IPS DF 19.7 (cell line): ENCODE measurements at regions not wholly inside any gene's neighbourhood (a gene's known extent, or its start where the extent isn't known, plus 50 kb on each side); places are given as distances from the start of the nearest gene placed in this dataset.
"Not testable (repeated sequence)": the region's sequence is repeated elsewhere in the genome, so short reads cannot be mapped to it uniquely, and the experiment has no call there.

Experiments used
- DNase-seq: peaks from one replicate; pipeline ENCODE4 v3.0.0-alpha.2; 2013; ENCODE audit warnings: low read depth, low spot score

DNA sequence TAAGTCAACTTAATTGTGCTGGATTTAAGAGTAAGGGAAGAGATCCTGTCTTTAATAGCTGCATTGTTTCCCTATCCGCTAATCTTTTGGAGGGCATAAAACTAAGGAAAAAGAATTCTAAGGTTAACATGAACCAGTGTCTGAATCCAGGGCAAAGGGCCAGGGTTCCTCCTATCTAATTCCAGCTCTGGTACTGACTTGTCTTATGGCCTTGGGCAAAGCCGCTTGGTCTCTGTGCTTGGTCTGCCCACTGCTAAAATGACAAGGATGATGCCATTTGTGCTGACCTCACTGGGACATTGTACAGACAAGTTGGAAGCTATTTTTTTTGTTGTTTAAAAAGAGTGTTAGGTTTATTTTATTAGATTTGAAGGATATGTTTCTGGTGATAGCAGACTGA, 334.7 kb upstream of the PIK3R1 start:
- DNase-seq: no peak

DNA sequence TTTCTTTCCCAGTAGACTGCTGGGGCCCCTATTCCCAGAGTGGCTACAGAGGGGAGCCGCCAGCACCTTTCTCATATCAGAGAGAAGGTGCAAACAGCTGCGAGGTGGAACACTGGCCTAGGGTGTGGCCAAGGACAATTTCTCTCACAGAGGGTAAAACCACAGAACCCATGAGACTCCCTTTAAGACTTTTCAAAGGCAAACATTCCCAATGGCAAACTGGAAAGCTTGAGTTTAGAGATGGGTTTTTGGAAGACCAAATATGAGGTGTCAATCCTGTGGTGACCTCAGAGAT, 335.1 kb upstream of the PIK3R1 start:
- no peak for DNase-seq

DNA sequence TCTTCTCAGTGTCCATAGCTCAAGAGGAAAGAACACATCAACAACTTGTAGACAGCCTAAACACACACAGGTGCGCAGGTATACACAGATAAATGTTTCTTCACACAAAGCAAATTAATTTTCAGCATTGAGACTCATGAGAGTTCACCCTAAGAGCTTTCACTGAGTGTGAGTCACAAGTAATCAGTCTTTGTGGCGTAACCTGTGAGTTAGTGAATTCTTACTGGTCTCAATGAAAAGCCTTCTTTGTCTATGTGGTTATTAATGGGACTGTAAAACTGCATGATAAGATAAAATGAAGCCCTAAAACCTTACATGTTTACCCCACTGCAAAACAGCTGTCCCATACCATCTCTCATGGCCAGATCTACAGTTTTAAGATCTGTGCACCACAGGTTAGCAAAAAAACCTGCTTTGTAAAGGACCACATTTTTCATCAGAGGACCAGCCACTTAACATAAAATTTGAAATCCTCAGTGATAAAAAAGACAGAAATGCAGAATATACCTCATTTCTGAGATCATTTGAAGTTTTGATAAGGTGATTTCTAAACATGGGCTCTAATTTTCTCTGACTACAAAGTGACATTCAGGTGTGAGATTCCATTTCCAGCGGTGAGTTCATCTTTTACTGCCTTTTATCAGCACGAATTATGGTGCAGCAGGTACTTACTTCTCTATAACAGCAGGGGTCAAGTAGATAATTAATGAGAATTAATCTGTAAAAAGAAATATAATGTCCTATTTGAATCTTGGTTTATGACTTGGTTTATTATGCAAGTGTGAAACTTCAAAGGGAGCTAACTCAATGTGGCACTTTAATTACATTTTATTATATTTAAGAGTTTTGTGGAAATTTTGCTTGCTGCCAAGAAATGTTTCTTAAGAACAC, 335.7 kb upstream of the PIK3R1 start:
- no peak for DNase-seq

DNA sequence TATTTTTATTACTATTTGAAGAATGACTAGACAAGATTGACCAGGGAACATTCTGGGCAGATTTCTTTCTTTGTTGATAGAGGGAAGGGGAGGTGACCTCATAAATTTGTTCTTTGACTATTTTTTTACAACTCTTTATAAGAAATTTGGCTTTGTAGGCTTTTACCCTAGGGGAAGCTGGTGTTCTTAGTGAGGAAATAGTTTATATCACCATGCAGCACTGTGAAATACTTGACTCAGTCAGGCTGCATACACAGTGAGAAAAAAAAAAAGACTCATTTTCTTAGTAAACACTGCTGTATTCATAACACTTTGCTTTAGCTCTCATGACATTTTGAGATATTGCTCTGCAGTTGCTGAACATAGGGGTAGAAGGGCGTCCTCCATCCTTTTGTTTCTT, 336.6 kb upstream of the PIK3R1 start:
- no peak for DNase-seq

DNA sequence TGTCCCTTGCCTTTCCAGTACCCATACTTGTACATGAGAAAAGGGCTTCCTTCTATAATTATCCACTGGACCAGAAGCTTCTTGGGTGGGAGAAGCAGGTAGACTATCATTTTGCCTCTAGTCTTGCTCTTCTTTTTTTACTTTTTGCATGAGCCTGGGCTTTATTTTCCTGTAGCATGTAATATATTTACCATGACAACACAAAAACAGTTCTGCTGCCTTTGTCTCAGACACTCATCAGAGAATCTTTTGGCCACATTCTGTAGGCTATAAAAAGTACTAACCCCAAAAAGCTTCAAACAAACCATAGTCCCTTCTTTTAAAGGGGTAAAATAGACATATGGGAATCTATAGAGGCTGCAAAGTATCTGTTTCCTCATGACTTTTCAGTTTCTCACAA, 339.2 kb upstream of the PIK3R1 start:
- DNase-seq: no peak

DNA sequence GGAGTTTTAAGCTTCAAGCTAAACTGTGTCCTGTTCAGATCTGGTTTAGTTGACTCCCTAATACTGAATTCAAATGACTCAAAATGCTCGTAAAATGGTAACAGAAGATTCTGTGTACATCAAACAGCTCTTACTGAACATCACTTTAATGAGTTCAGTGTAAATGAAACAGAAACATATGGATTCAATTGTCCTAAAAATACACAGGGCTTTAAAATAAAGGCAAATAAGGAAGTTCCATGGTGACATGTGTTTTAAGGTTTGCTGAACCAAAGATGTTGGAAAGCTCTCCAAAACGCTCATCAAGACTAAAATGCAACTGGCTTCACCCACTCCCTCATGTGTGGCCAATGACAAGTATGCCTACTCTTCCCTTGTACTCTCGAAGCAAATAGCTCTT, 340.0 kb upstream of the PIK3R1 start:
- DNase-seq: no peak

DNA sequence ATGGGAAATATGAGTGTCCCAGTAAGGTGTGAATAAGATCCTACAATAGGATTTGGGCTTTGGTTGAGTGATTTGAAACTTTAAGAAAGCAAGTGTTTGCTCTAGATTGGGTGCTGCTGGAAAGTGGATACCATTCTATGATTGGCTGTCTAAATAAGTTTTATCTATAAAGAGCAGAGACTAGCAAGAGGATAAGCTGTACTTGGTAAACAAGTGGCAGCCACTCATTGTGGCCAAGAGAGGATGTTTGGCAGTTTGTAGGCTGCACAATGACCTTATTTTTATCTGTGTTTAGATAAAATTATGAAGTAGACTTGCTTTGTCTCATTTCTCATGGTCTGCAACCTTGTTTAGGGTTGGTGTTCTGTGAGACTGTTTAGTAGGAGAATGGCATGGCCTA, 341.6 kb upstream of the PIK3R1 start:
- DNase-seq: no peak

DNA sequence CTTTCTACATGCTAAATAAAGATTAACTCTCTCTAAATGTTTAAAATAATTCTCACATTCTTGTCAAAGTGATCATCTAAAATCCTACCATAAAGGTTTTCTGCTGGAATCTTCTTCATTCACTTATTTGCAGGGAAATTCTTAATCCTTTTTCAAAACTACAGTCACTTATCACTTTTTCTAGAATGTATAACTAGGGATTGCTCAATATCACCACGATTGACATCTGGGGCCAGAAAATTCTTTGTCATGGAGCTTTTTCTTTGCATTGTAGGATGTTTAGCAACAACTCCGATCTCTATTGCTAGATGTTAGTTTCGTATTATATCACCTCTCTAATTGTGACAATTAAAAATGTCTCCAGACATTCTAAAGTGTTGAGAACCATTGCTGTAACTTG, 344.9 kb upstream of the PIK3R1 start:
- no peak for DNase-seq

DNA sequence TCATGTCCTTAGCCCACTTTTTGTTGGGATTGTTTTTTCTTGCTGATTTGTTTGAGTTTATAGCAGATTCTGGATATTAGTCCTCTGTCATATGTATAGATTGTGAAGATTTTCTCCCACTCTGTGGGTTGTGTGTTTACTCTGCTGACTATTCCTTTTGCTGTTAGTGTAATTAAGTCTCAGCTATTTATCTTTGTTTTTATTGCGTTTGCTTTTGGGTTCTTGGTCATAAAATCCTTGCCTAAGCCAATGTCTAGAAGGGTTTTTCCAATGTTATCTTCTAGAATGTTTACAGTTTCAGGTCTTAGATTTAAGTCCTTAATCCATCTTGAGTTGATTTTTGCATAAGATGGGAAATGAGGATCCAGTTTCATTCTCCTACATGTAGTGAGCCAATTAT, 351.2 kb upstream of the PIK3R1 start:
- DNase-seq: not testable (repeated sequence)

DNA sequence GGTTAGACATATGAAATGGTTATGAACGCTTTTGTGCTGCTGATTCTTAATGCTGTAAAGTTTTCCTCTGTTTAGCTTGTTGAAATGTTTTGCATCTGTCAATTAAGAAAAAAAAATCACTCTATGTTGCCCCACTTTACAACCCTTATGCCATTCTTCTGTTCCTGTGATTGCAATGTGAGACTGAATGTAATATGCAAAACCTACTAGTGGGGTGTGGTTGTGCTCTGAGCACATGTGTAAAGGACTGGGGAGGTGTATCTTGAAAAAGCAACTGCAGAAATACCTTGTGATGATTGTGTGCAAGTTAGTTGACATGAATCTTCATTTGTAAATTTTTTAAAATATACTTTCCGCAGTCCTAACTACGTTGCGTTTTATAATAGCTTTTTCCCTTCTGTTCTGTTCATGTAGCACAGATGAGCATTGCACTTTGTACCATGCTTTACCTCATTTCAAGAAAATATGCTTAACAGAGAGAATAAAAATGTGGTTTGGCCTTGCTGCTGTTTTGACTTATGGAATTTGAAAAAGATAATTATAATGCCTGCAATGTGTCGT, 357.0 kb upstream of the PIK3R1 start:
- no peak for DNase-seq

DNA sequence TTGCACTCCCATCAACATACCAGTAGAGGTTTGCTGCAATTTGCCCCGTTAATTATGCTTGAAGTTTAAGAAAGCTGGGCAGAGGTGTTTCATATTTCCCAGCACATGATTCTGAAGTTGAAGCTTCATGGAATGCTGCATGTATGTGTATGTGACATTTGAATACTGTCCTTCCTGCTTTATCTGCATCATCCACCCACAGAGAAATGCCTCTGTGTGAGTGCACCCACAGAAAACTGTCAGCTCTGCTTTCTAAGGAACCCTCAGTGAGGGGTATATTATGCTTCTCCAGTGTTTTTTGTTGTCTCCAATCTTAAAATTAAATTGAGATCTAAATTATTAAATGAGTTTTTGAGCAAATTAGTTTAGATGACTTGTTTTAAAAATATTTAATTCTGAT, 358.1 kb upstream of the PIK3R1 start:
- no peak for DNase-seq

DNA sequence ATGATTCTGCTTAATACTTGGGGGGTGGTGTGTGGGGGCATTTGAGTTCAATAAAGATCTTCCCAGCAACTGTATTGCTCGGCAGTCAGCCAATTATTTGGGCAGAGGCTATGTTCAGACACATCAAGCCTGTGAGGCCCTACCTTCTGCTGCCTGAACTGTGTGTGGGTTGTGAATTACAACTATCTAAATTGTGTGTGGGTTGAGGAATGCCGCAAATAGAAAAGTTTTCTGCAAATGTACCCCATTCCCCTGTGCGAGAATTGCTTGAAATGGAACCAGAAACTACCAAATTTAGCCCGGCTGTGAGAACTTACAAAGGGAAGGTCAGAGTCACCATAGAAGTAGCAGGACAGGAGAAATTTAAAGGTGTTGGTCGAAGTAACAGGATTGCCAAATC, 360.0 kb upstream of the PIK3R1 start:
- DNase-seq: no peak

DNA sequence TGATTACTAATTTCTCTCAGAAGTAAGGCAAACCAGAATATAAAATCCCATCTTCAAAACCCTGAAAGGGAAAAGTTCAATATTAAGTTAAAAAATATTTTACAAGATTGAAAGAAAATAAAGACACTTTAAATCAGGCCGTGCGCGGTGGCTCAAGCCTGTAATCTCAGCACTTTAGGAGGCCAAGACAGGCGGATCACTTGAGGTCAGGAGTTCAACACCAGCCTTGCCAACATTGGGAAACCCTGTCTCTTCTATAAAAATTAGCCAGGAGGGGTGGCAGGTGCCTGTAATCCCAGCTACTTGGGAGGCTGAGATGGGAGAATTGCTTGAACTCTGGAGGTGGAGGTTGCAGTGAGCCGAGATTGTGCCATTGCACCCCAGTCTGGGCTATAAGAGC, 364.6 kb upstream of the PIK3R1 start:
- DNase-seq: not testable (repeated sequence)

DNA sequence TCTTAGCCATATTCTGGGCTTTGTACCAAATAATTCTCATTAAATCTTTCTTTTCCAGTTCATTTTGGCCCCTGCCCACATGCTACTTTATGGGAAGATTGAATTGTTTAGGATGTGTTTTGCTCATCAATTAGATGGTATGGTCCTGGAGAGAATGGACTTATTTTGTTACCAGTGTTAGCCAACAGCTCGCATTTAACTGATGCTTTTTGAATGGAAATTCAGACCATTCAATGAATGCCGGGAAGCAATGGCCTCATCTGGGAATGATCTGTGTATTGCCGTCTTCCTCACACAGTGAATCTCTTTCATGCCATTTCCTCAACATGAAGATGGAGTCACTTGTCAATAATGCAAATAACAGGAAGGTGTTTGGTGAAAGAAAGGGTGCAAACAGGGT, 370.6 kb upstream of the PIK3R1 start:
- peak; percentile 17 for DNase-seq

DNA sequence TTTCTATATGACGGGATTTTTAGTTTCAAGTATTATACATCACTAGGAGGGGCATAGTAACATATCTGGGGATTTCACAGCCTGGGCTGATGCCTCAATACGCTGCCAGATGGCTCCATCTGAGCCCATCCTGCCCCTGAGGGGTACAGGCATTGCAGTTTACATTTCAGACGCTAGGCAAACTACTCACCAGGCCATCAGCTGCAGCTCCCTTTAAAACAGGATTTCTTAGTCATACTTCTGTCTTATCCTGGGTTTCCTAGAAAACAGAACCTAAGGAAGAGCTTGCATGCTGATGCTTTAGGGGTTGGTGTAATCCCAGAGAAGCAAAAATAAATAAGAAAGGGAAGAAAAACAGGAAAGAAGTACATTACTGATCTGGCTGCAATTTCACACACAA, 372.8 kb upstream of the PIK3R1 start:
- peak; percentile 25 for DNase-seq

DNA sequence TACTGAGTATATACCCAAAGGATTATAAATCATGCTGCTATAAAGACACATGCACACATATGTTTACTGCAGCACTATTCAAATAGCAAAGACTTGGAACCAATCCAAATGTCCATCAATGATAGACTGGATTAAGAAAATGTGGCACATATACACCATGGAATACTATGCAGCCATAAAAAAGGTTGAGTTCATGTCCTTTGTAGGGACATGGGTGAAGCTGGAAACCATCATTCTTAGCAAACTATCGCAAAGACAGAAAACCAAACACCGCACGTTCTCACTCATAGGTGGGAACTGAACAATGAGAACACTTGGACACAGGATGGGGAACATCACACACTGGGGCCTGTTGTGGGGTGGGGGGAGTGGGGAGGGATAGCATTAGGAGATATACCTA, 378.3 kb upstream of the PIK3R1 start:
- DNase-seq: not testable (repeated sequence)

DNA sequence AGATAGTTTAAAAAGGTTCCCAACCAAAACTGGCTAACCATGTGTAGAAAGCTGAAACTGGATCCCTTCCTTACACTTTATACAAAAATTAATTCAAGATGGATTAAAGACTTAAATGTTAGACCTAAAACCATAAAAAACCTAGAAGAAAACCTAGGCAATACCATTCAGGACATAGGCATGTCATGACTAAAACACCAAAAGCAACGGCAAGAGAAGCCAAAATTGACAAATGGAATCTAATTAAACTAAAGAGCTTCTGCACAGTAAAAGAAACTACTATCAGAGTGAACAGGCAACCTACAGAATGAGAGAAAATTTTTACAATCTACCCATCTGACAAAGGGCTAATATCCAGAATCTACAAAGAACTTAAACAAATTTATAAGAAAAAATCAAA, 379.1 kb upstream of the PIK3R1 start:
- not testable (repeated sequence) for DNase-seq

DNA sequence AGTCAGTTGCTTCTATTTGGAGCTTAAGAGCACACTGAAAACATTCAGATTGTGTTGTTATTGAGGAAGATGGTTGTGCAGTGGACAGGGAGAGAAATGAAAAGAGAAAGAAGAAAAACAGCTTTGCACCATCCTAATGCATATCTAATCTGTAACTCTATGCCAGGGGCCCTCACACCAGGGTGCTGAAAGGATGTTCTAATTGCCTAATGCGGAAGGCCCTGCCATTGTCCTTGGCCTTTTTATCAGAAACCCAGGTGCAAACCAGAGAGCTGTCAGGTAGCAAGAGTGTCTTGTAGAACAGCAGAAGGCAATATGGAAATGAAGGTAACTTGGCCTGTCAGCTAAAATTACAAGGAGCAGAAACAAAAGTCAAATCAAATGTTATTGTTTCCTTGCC, 384.5 kb upstream of the PIK3R1 start:
- DNase-seq: no peak

DNA sequence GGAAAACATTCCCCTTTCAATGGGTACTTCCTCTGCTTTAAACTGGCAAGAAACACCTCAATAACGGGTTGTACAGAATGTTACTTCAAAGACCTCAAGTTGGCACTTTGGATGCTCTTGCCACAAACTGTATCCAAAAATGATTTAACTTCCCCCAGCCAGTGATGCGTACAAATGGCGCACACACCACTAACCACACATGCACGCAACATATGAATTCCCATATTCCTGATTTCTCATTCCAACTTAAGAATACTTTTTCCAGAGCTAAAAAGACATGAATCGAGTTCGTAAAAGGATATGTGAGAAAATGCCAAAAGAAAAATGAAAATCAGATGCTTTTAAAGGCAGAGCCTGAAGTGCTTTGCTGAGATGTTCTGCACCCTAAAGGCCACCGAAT, 388.0 kb upstream of the PIK3R1 start:
- no peak for DNase-seq

DNA sequence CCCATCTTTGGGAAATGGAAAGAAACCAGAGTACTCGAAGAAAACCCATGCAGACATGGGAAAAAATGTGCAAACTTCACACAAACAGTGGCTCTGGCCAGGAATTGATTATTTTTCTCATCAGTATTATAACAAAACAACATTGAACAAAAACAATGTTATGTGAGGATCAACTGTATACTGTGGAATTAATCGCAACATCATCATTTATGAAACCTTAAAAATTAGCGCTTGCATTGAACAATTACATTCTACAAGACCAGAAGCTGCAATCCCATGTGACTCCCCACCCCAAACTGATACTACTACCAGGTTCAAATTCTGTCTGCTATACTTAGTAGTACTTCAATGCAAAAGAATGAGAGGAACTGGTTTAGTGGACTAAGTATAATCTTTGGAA, 390.7 kb upstream of the PIK3R1 start:
- DNase-seq: no peak

DNA sequence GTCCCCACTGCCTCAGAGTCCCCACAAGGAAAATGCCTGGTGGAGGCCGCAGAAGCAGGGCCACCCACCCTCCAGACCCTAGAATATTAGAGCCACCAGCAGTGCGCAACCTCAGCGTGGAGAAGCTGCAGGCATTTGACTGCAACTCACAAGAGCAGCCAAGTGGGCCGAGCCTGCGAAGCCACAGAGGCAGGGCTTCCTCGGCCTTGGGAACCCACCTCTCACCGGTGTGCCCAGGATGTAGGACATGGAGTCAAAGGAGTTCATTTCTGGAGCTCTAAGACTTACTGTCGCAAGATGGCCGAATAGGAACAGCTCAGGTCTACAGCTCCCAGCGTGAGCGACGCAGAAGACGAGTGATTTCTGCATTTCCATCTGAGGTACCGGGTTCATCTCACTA, 397.9 kb upstream of the PIK3R1 start:
- DNase-seq: no peak

DNA sequence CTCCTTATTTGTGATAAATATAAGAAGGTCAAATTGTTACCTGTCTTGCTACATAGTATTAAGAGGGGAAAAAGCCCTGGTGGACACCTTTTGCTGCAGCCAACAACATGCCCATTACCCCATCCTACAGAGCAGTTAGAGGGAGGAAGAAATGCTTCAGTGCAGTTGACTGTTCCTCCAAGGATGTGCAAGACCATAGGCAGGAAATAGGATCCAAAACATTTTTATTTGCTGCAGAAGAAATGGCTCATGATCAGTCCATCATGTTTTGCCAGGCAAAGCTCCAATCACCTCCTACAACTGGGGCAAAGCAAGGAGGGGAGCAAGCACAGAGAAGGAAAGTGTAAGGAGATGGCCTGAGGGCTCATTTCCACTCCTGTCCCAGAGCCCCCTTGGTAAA, 399.1 kb upstream of the PIK3R1 start:
- no peak for DNase-seq

DNA sequence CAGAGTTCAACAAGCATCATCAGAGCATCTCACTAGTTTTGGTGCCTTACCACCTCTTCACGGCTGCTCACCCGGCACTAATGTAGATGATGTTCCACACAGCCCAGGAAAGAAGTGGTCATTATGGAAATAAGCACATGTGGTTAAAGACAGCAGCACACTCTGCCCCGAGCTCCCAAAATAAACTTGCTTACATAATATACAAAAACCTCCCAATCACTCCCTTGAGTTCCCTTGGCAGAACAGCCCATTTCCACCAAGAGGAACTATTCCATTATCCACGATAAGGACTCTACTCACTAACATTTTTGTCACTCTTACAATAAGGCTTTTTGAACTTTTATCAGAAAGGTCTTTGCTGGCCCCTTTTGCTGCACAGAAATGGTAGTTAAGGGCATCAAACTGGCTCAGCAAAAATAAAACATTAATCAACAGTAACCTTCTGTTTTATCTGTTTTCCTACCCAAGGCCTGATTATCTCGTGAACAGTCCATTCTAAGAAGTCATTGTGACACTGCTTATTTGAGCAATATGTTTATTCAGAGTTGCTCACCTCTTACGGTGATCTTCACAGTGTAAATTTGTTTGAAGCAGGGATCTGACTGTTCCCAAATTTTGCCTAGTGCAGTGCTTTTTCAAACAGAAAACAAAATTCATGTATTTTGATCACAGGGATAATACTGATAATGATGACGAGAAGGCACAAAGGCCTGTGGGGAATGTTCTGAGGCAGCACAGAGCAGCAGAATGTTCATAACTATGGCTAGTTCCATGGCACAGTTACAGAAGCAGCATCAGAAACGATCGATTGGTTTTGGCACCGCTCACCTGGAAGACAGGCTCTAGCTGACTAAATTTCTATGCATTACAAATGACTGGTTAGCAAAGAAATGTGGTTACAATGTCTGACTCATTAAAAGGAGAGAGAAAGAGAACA, 399.8 kb upstream of the PIK3R1 start:
- no peak for DNase-seq
